Keratinocyte (primary cell): ENCODE measurements at regions not wholly inside any gene's neighbourhood (a gene's known extent, or its start where the extent isn't known, plus 50 kb on each side); places are given as distances from the start of the nearest gene placed in this dataset.

Source experiments
- DNase-seq: peaks from one replicate; pipeline ENCODE4 v3.0.0-alpha.2; 2011; ENCODE audit warnings: low read depth, missing footprints, low spot score
- FAIRE-seq: peaks from 2 replicates; lab custom pipeline; 2011; peaks lifted over from hg19 to GRCh38; lab: Jason Lieb, UNC
- H2AFZ ChIP-seq: 2 replicates; pipeline ENCODE4 v1.6.0; 2012; ENCODE audit warnings: low read length, control low read depth, inconsistent platforms; ENCODE audit not compliant: control insufficient read depth
- H3K27ac ChIP-seq: 2 replicates; pipeline ENCODE4 v1.5.1; 2011; ENCODE audit warnings: low read length; ENCODE audit not compliant: control insufficient read depth, insufficient read depth
- H3K27me3 ChIP-seq: 3 replicates; pipeline ENCODE4 v1.6.0; 2011; ENCODE audit warnings: low read length; ENCODE audit not compliant: control insufficient read depth, insufficient read depth; ENCODE audit errors: extremely low read depth
- H3K36me3 ChIP-seq, 2 experiments: 2 replicates in 1 of 2; 3 replicates in 1 of 2; pipeline ENCODE4 v1.5.1; 2011; ENCODE audit warnings: low read length in 2 of 2, mild to moderate bottlenecking in 1 of 2; ENCODE audit not compliant: control insufficient read depth in 2 of 2, insufficient read depth in 2 of 2; ENCODE audit errors: extremely low read depth in 1 of 2
- H3K4me1 ChIP-seq: 3 replicates; pipeline ENCODE4 v1.5.1; 2011; ENCODE audit warnings: low read length; ENCODE audit not compliant: control insufficient read depth, insufficient read depth; ENCODE audit errors: extremely low read depth
- H3K4me2 ChIP-seq: 3 replicates; pipeline ENCODE4 v1.6.0; 2011; ENCODE audit warnings: low read depth, low read length; ENCODE audit not compliant: control insufficient read depth, insufficient read depth; ENCODE audit errors: extremely low read depth
- H3K4me3 ChIP-seq, 3 experiments: fragments of 200-600 bp in 1 of 3; sonication (generic) in 1 of 3; 2 replicates in 2 of 3; 3 replicates in 1 of 3; pipeline ENCODE4 v1.5.1; 2011 to 2016; ENCODE audit warnings: low read length in 3 of 3, mild to moderate bottlenecking in 3 of 3, control low read depth in 2 of 3, inconsistent platforms in 1 of 3, low read depth in 1 of 3, mixed read lengths in 1 of 3, mixed run types in 1 of 3, moderate library complexity in 1 of 3; ENCODE audit not compliant: control insufficient read depth in 2 of 3, insufficient read depth in 2 of 3; ENCODE audit errors: extremely low read depth in 1 of 3
- H3K79me2 ChIP-seq: 2 replicates; pipeline ENCODE4 v1.6.0; 2012; ENCODE audit warnings: low read length; ENCODE audit not compliant: control insufficient read depth, insufficient read depth
- H3K9ac ChIP-seq: 3 replicates; pipeline ENCODE4 v1.6.0; 2011; ENCODE audit warnings: low read length; ENCODE audit not compliant: control insufficient read depth, insufficient read depth; ENCODE audit errors: extremely low read depth
- H3K9me1 ChIP-seq: 3 replicates; pipeline ENCODE4 v1.6.0; 2011; ENCODE audit warnings: low read length; ENCODE audit not compliant: control insufficient read depth, insufficient read depth; ENCODE audit errors: extremely low read depth
- H3K9me3 ChIP-seq: 2 replicates; pipeline ENCODE4 v1.5.1; 2012; ENCODE audit warnings: low read depth, low read length; ENCODE audit not compliant: control insufficient read depth
- H4K20me1 ChIP-seq: 3 replicates; pipeline ENCODE4 v1.6.0; 2011; ENCODE audit warnings: low read length; ENCODE audit not compliant: control insufficient read depth, insufficient read depth; ENCODE audit errors: extremely low read depth
- EZH2 ChIP-seq: IDR thresholded peaks from one replicate; pipeline ENCODE4 v1.6.1; 2012; ENCODE audit warnings: inconsistent platforms, mild to moderate bottlenecking, low read length, moderate library complexity
- dilution Hi-C: fragments of 300-500 bp; cut with MboI; formaldehyde crosslinking; loops from one replicate; pipeline ENCODE4 v1.7.0; 2020; ENCODE audit warnings: low sequenced_read_pairs; ENCODE audit not compliant: extremely low pct_ligation_motif_present
- TF ChIP-seq, protein P1 (sequence below), 3 experiments: IDR thresholded peaks in 1 of 3; conservative IDR thresholded peaks in 1 of 3; optimal IDR thresholded peaks in 1 of 3; 2 replicates in 2 of 3; 3 replicates in 1 of 3; pipeline versions ENCODE3 to v1.5.1; 2011; ENCODE audit warnings: low read length in 3 of 3, mild to moderate bottlenecking in 3 of 3, moderate library complexity in 2 of 3, control low read depth in 1 of 3, inconsistent platforms in 1 of 3; ENCODE audit not compliant: insufficient read depth in 2 of 3; ENCODE audit errors: extremely low read depth in 1 of 3

DNA sequence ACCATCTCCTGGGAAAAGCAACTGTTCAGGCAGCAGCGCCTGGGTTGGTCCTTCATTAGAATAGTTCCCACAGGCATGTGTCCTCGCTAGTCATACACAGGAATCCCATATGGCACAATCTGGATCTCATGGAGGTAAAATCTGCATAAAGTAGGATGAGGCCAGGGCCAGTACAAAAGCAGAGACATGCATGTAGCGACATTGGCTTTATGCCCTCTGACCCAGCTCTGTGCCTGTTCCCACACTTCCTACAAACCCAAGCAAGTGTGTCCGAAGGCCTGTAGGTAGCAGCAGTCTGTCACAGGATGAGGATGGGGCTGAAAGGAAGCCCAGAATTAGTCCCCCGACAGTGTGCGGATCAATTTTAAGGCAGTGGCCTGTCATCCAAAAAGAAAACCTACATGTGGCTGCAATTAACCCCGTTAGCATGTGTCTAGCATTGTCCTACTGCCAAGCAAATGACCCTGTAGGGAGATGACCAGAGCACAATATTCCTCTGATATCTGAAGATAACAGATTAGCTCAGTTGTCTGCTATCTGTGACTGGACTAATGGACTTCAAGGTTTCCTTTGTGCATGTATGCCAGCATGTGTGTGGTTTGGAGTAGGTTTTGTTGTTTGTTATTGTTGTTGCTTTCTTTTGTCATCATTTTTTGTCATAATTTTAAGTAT lies 178.8 kb downstream of the TMEM161B start:
- FAIRE-seq (no peak), DNase-seq (no peak)
- TF ChIP-seq, protein P1, sequence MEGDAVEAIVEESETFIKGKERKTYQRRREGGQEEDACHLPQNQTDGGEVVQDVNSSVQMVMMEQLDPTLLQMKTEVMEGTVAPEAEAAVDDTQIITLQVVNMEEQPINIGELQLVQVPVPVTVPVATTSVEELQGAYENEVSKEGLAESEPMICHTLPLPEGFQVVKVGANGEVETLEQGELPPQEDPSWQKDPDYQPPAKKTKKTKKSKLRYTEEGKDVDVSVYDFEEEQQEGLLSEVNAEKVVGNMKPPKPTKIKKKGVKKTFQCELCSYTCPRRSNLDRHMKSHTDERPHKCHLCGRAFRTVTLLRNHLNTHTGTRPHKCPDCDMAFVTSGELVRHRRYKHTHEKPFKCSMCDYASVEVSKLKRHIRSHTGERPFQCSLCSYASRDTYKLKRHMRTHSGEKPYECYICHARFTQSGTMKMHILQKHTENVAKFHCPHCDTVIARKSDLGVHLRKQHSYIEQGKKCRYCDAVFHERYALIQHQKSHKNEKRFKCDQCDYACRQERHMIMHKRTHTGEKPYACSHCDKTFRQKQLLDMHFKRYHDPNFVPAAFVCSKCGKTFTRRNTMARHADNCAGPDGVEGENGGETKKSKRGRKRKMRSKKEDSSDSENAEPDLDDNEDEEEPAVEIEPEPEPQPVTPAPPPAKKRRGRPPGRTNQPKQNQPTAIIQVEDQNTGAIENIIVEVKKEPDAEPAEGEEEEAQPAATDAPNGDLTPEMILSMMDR (optimal IDR thresholded peaks at IDR 0.05 in 1 of 3, IDR thresholded peaks at IDR 0.05 in 1 of 3, conservative IDR thresholded peaks at IDR 0.05 in 1 of 3; ENCODE audit: extremely low read depth in 1 of 3, insufficient read depth in 2 of 3, low read length in 3 of 3), result no peak
- TF ChIP-seq EZH2, result no peak
- no peak overlapping the region for H2AFZ ChIP-seq
- H3K79me2 ChIP-seq, result no peaks in the 10 kb centered on the region
- H3K4me3 ChIP-seq, result no peak overlapping the region
- dilution Hi-C loops, result no loop called here
- H3K36me3 ChIP-seq, result no peaks in the 10 kb centered on the region
- no peaks in the 10 kb centered on the region for H3K9me3 ChIP-seq
- no peaks in the 10 kb centered on the region for H4K20me1 ChIP-seq
- H3K27me3 ChIP-seq, result no peaks in the 10 kb centered on the region
- no peaks in the 10 kb centered on the region for H3K4me1 ChIP-seq
- no peak overlapping the region for H3K4me2 ChIP-seq
- no peaks in the 10 kb centered on the region for H3K9me1 ChIP-seq
- no peak overlapping the region for H3K9ac ChIP-seq
- H3K27ac ChIP-seq, result no peak overlapping the region

DNA sequence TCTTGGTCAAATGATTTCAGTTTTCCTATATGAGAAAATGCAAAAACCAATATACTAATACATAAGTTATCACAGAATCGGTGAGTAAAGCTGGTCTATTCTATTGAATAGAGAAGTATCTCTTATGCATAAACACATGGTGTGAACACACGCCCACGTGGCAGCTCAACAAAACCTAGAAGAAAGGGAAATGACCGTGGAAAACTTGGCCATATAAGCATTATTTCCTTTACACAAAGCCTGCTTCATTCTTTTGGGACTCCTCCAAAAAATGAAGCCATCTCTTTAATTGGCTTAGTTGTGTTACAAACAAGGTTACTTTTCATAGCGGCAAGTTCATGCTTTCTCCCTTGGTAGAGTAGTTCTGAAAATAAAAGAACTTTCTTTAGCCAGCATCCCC lies 183.2 kb downstream of the TMEM161B start:
- no peak overlapping the region for H3K4me3 ChIP-seq
- TF ChIP-seq, protein P1 (optimal IDR thresholded peaks at IDR 0.05 in 1 of 3, IDR thresholded peaks at IDR 0.05 in 1 of 3, conservative IDR thresholded peaks at IDR 0.05 in 1 of 3; ENCODE audit: extremely low read depth in 1 of 3, insufficient read depth in 2 of 3, low read length in 3 of 3), result no peak
- no peak for TF ChIP-seq EZH2
- no peaks in the 10 kb centered on the region for H3K36me3 ChIP-seq
- H3K9me3 ChIP-seq, result no peaks in the 10 kb centered on the region
- H3K27me3 ChIP-seq, result no peaks in the 10 kb centered on the region
- no peak overlapping the region for H2AFZ ChIP-seq
- dilution Hi-C loops, result no loop called here
- H3K4me2 ChIP-seq, result no peak overlapping the region
- no peaks in the 10 kb centered on the region for H4K20me1 ChIP-seq
- FAIRE-seq (no peak), DNase-seq (no peak)
- H3K9me1 ChIP-seq, result no peaks in the 10 kb centered on the region
- no peaks in the 10 kb centered on the region for H3K4me1 ChIP-seq
- no peak overlapping the region for H3K9ac ChIP-seq
- no peaks in the 10 kb centered on the region for H3K79me2 ChIP-seq
- H3K27ac ChIP-seq, result no peak overlapping the region
